ENCODE measurements at regions not wholly inside any gene's neighbourhood (a gene's known extent, or its start where the extent isn't known, plus 50 kb on each side); places are given as distances from the start of the nearest gene placed in this dataset.

DNA sequence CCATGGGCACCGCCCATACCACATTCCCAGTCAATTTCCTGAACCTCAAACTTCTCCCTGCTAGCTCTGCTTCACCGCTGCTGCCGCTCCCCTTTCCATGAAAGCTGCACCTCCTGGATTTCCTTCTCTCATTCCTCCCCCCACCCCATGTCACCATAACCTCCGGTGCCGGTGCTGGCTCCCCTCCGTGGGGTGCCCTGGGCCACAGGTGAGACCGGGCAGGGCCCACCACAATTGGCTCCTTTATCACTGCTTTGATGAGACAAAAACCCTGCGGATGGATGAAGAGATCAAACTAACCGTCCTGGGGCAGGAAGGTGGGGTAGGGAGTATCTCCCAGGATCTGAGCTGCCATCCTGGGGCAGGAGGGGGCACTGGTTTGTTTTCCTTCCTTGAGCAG is 111.3 kb upstream of the LHX1 start:
- 47 to 48% methylated on average over 9 of the region's 9 CpGs for WGBS, 2 donors
- TF ChIP-seq POLR2AphosphoS5 (IDR thresholded peaks at IDR 0.05) (no peak), EP300 (IDR thresholded peaks at IDR 0.05) (no peak), POLR2A (IDR thresholded peaks at IDR 0.05) (no peak)
- TF ChIP-seq, protein P1, sequence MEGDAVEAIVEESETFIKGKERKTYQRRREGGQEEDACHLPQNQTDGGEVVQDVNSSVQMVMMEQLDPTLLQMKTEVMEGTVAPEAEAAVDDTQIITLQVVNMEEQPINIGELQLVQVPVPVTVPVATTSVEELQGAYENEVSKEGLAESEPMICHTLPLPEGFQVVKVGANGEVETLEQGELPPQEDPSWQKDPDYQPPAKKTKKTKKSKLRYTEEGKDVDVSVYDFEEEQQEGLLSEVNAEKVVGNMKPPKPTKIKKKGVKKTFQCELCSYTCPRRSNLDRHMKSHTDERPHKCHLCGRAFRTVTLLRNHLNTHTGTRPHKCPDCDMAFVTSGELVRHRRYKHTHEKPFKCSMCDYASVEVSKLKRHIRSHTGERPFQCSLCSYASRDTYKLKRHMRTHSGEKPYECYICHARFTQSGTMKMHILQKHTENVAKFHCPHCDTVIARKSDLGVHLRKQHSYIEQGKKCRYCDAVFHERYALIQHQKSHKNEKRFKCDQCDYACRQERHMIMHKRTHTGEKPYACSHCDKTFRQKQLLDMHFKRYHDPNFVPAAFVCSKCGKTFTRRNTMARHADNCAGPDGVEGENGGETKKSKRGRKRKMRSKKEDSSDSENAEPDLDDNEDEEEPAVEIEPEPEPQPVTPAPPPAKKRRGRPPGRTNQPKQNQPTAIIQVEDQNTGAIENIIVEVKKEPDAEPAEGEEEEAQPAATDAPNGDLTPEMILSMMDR (IDR thresholded peaks at IDR 0.05), result no peak
- H3K4me3 ChIP-seq, result no peak overlapping the region
- intact Hi-C loops (cut with DNase I), result no loop called here
- peaks cover 3 to 66% (median 32%) of the 10 kb centered on the region in 3 donors for H3K27me3 ChIP-seq
- no peak overlapping the region for H3K27ac ChIP-seq
- H3K9me3 ChIP-seq, result no peaks in the 10 kb centered on the region
- H3K4me1 ChIP-seq, result no peaks in the 10 kb centered on the region
- H3K36me3 ChIP-seq, result no peaks in the 10 kb centered on the region
- no peak for DNase-seq

GRCh38 chr17:36827081-36827480 is 110.2 kb upstream of the LHX1 start:
- 31 to 47% methylated on average over 10 of the region's 10 CpGs for WGBS, 2 donors
- Histone ChIP-seq H3K36me3 (no peaks in the 10 kb centered on the region), H3K4me3 (no peak overlapping the region), H3K27ac (no peak overlapping the region), H3K27me3 (peaks cover 3 to 56% (median 32%) of the 10 kb centered on the region in 3 donors), H3K9me3 (no peaks in the 10 kb centered on the region), H3K4me1 (no peaks in the 10 kb centered on the region)
- intact Hi-C loops (cut with DNase I), result no loop called here
- TF ChIP-seq POLR2AphosphoS5 (IDR thresholded peaks at IDR 0.05) (no peak), EP300 (IDR thresholded peaks at IDR 0.05) (no peak), POLR2A (IDR thresholded peaks at IDR 0.05) (no peak)
- TF ChIP-seq, protein P1 (IDR thresholded peaks at IDR 0.05), result no peak
- no peak for DNase-seq

- peaks cover 3 to 33% (median 24%) of the 10 kb centered on the region in 3 donors for H3K27me3 ChIP-seq
- TF ChIP-seq, protein P1 (IDR thresholded peaks at IDR 0.05), result no peak
- TF ChIP-seq POLR2A (IDR thresholded peaks at IDR 0.05) (no peak), POLR2AphosphoS5 (IDR thresholded peaks at IDR 0.05) (no peak), EP300 (IDR thresholded peaks at IDR 0.05) (no peak)
- 67 to 86% methylated on average over 5 of the region's 5 CpGs for WGBS, 2 donors
- H3K4me3 ChIP-seq, result no peak overlapping the region
- H3K4me1 ChIP-seq, result no peaks in the 10 kb centered on the region
- no peak for DNase-seq
- no peaks in the 10 kb centered on the region for H3K9me3 ChIP-seq
- intact Hi-C loops (cut with DNase I), result no loop called here
- H3K27ac ChIP-seq, result no peak overlapping the region
- no peaks in the 10 kb centered on the region for H3K36me3 ChIP-seq
Observed at GRCh38 chr17:36829676-36830075, 107.6 kb upstream of the LHX1 start.

DNA sequence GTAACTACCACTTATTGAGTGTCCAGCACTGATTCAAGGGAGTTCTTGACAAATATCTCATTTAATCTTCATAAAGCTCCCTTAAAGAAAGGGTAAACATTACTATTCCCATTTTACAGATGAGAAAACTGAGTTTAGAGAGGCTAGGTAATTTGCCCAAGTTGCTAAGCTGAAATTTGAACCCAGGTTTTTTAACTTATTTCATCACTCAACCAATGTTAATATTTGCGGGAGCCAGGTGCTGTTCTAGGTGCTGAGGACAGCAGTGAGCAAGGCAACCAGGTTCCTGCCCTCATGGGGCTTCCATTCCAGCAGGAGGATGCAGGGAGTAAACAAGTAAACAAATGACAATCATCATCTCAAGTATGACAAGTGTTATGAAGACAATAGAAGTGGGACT is 104.0 kb upstream of the LHX1 start:
- intact Hi-C loops (cut with DNase I), result no loop called here

More for the DNA sequence above, 104.0 kb upstream of the LHX1 start:
- Histone ChIP-seq H3K36me3 (no peaks in the 10 kb centered on the region), H3K27me3 (no peaks in the 10 kb centered on the region), H3K4me3 (no peak overlapping the region), H3K27ac (no peak overlapping the region), H3K9me3 (no peaks in the 10 kb centered on the region), H3K4me1 (no peaks in the 10 kb centered on the region)
- no peak for DNase-seq
- WGBS, 2 donors, result 38 to 98% methylated on average over 1 of the region's 1 CpG
- TF ChIP-seq POLR2A (IDR thresholded peaks at IDR 0.05) (no peak), EP300 (IDR thresholded peaks at IDR 0.05) (no peak), POLR2AphosphoS5 (IDR thresholded peaks at IDR 0.05) (no peak)
- TF ChIP-seq, protein P1 (IDR thresholded peaks at IDR 0.05), result no peak
